Heart left ventricle (tissue), 16 donors: ENCODE measurements at regions not wholly inside any gene's neighbourhood (a gene's known extent, or its start where the extent isn't known, plus 50 kb on each side); places are given as distances from the start of the nearest gene placed in this dataset.

Experiments
- ATAC-seq, 4 donors: fragments of 200-7000 bp; cut with Tn5 transposase; one replicate each; pipeline ENCODE4 v1.9.1; 2020 to 2022; ENCODE audit warnings: moderate library complexity in 4 of 4, mild to moderate bottlenecking in 3 of 4, moderate number of reproducible peaks in 1 of 4
- DNase-seq, 5 donors: peaks; one replicate each; pipeline ENCODE4 v3.0.0-alpha.2; 2020
- H3K27ac ChIP-seq, 12 donors: fragments of 200-600 bp; sonication (generic) in 4 of 12; one replicate each; pipeline versions ENCODE4 v1.5.0 to v1.8.0; 2016 to 2022; ENCODE audit warnings: mild to moderate bottlenecking in 2 of 12
- H3K27me3 ChIP-seq, 9 donors: fragments of 200-600 bp; sonication (generic) in 2 of 9; one replicate each; pipeline versions ENCODE4 v1.5.1 to v1.8.0; 2016 to 2022; ENCODE audit warnings: mild to moderate bottlenecking in 3 of 9
- H3K36me3 ChIP-seq, 9 donors: fragments of 200-600 bp; sonication (generic) in 2 of 9; one replicate each; pipeline versions ENCODE4 v1.5.0 to v1.8.0; 2018 to 2022; ENCODE audit warnings: mild to moderate bottlenecking in 2 of 9
- H3K4me1 ChIP-seq, 12 donors: fragments of 200-600 bp; sonication (generic) in 4 of 12; one replicate each; pipeline versions ENCODE4 v1.5.0 to v1.8.0; 2016 to 2022; ENCODE audit warnings: mild to moderate bottlenecking in 3 of 12
- H3K4me3 ChIP-seq, 12 donors: fragments of 200-600 bp; sonication (generic) in 4 of 12; one replicate each; pipeline versions ENCODE4 v1.5.0 to v1.8.0; 2017 to 2022; ENCODE audit warnings: mild to moderate bottlenecking in 9 of 12, moderate library complexity in 4 of 12
- H3K9me3 ChIP-seq, 12 donors: fragments of 200-600 bp; sonication (generic) in 4 of 12; one replicate each; pipeline versions ENCODE4 v1.5.0 to v1.8.0; 2016 to 2022; ENCODE audit warnings: mild to moderate bottlenecking in 1 of 12
- POLR2A ChIP-seq, 2 donors: fragments of 450-650 bp; IDR thresholded peaks; one replicate each; pipeline ENCODE4 v1.6.1; 2017; ENCODE audit warnings: antibody characterized with exemption in 2 of 2, mild to moderate bottlenecking in 2 of 2, moderate library complexity in 2 of 2
- WGBS, 4 donors: extraction: QIAGEN DNeasy Blood & Tissue Kit in 2 of 4; methylation state at CpG; one replicate each; pipeline versions ENCODE4 v1.1.5 to v1.1.7; 2013 to 2018; 5-methylcytosine and 5-hydroxymethylcytosine counted together
- intact Hi-C, 10 donors: fragments of 100-400 bp; cut with DNase I; formaldehyde crosslinking; loops; one replicate each; pipeline versions ENCODE4 v1.11.1 to v1.14.2; 2022
- TF ChIP-seq, protein P1 (sequence below), 12 donors: fragments of 200-600 bp; sonication (generic) in 4 of 12; IDR thresholded peaks; one replicate each; pipeline versions ENCODE4 v1.5.0 to v1.8.0; 2018 to 2022; ENCODE audit warnings: antibody characterized with exemption in 12 of 12, mild to moderate bottlenecking in 5 of 12
- donor health status: ischemic (EF 13 %, LVEDD 7.1; RV severe dilation, severe dysfunction).
- donor health status: healthy with polysubstance abuse.
- donor health status: DM: no; HTN: yes; CAD: no.
- donor health status: DM: no; HTN: no; CAD: no.
- donor health status: ischemic (EF 25% LVEDD 6.9; RV normal size, moderate dysfunction).
- donor health status: ischemic (EF 25% LVEDD 5.7; RV mildly dilated, moderate dysfunction).
- donor health status: healthy.
- donor health status: DM: yes; HTN: yes; CAD: no.
- donor health status: ischemic (EF 35%, LVEDD 5.7; RV mildly dilated, moderate dysfunction).
- donor health status: nonischemic (EF 11% LVEDD 7.7; RV severe dilation, severe dysfunction).
- donor health status: DM: yes; HTN: yes; CAD: no.
- donor health status: PGD.
- donor health status: ischemic (EF 29% LVEDD 5.4; RV normal size, mild dysfunction).
- donor health status: nonischemic (EF 23%, LVEDD 6.1; RV moderate dilation, normal function).

DNA sequence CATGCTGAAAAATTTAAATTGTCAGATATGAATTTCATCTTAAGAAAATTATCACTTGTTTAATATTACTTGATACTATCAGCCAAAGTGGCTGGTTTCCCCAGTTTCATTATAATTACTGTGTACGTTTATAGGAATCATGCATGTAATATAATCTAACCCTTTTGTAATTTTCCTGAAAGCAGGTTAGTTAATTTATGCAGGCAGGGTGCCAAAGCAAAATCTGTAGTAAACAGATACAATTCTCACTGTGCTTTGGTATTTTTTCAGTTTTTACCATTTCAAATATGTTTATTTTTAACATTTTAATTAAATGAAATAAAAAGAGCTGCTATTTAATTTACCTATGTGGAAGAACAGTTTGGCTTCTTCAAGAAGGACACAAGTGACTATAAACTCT, 1227.5 kb upstream of the MIR17HG start:
- peaks cover 0 to 2% (median 0%) of the 10 kb centered on the region in 12 donors for H3K9me3 ChIP-seq

DNA sequence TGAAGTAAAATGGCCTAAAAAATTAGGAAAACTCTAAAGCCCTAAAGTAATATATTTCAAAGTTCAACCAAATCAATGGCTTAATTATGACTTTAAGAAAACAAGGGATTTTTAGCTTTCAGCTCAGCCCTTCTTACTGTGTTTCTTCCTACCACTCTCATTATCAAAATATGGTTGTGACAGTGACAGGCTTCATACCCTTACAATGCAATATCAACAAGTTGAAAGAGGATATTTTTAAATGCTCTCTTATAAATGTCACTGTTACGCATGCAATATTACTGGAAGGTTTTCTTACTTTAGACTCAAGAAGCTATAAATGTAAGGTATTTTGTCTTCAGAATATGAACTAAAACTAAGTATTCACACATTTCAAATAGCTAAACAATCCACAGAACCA, 1225.7 kb upstream of the MIR17HG start:
- H3K36me3 ChIP-seq, result no peaks in the 10 kb centered on the region
- no peak for DNase-seq
- H3K27ac ChIP-seq, result no peak overlapping the region
- H3K4me1 ChIP-seq, result peaks cover 0 to 4% (median 0%) of the 10 kb centered on the region in 12 donors
- H3K9me3 ChIP-seq, result no peaks in the 10 kb centered on the region
- TF ChIP-seq POLR2A (IDR thresholded peaks at IDR 0.05), result no peak
- TF ChIP-seq, protein P1, sequence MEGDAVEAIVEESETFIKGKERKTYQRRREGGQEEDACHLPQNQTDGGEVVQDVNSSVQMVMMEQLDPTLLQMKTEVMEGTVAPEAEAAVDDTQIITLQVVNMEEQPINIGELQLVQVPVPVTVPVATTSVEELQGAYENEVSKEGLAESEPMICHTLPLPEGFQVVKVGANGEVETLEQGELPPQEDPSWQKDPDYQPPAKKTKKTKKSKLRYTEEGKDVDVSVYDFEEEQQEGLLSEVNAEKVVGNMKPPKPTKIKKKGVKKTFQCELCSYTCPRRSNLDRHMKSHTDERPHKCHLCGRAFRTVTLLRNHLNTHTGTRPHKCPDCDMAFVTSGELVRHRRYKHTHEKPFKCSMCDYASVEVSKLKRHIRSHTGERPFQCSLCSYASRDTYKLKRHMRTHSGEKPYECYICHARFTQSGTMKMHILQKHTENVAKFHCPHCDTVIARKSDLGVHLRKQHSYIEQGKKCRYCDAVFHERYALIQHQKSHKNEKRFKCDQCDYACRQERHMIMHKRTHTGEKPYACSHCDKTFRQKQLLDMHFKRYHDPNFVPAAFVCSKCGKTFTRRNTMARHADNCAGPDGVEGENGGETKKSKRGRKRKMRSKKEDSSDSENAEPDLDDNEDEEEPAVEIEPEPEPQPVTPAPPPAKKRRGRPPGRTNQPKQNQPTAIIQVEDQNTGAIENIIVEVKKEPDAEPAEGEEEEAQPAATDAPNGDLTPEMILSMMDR (IDR thresholded peaks at IDR 0.05), result no peak
- no peaks in the 10 kb centered on the region for H3K27me3 ChIP-seq
- no peak for ATAC-seq
- H3K4me3 ChIP-seq, result no peak overlapping the region
- intact Hi-C loops, result no loop called here
- 44 to 60% (median 53%) methylated on average over 1 of the region's 1 CpG for WGBS, 4 donors

More for the DNA sequence above, 1227.5 kb upstream of the MIR17HG start:
- Histone ChIP-seq H3K4me1 (peaks cover 0 to 4% (median 0%) of the 10 kb centered on the region in 12 donors), H3K4me3 (no peak overlapping the region), H3K27ac (no peak overlapping the region), H3K27me3 (no peaks in the 10 kb centered on the region), H3K36me3 (no peaks in the 10 kb centered on the region)
- DNase-seq, result no peak
- intact Hi-C loops, result no loop called here
- no peak for ATAC-seq
- TF ChIP-seq POLR2A (IDR thresholded peaks at IDR 0.05), result no peak
- 65 to 79% (median 75%) methylated on average over 1 of the region's 1 CpG for WGBS, 4 donors

DNA sequence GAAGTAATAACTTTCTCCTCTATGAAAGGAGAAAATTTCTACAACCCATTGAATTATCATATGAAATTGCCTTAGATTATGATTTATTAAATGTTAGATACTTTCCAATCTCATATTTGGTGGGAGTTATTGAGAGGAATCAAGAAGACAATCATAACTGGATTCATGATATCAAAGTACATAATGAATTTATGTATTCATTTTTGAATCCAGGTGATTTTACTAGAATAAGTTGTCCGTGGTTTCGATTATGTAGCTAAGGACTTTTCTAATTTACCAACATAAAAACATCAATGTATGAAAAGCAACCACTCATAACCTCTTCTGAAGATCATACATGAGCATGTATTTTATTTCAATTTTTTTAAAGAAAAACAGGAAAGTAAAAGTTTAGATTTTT, 1225.0 kb upstream of the MIR17HG start:
- intact Hi-C loops, result no loop called here
- ATAC-seq (no peak), DNase-seq (no peak)
- TF ChIP-seq, protein P1 (IDR thresholded peaks at IDR 0.05), result no peak
- no peak for TF ChIP-seq POLR2A (IDR thresholded peaks at IDR 0.05)
- peaks cover 0 to 4% (median 0%) of the 10 kb centered on the region in 12 donors for H3K4me1 ChIP-seq
- no peak overlapping the region for H3K4me3 ChIP-seq
- H3K27me3 ChIP-seq, result no peaks in the 10 kb centered on the region
- no peaks in the 10 kb centered on the region for H3K9me3 ChIP-seq
- no peaks in the 10 kb centered on the region for H3K36me3 ChIP-seq
- 84 to 92% (median 88%) methylated on average over 2 of the region's 2 CpGs for WGBS, 4 donors
- no peak overlapping the region for H3K27ac ChIP-seq

DNA sequence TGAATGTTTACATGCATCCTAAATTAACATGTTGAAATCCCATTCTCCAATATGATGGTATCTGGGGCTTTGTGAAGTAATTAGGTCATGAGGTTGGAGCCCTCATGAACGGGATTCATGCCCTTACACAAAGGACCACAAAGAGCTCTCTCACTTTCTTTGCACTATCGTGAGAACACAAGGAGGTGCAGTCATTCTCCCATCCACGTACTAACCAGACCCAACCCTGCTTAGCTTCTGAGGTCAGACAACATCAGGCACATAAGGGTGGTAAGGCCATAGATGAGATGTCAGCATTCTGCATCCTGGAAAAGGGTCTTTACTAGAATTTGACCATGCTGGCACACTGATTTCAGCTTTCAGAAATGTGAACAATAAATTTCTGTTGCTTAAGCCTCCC, 1211.9 kb upstream of the MIR17HG start:
- Histone ChIP-seq H3K27me3 (no peaks in the 10 kb centered on the region), H3K27ac (no peak overlapping the region), H3K4me3 (no peak overlapping the region), H3K4me1 (no peaks in the 10 kb centered on the region), H3K9me3 (peaks cover 0 to 6% (median 0%) of the 10 kb centered on the region in 12 donors), H3K36me3 (no peaks in the 10 kb centered on the region)
- no peak for DNase-seq
- WGBS, 4 donors, result 61 to 88% (median 78%) methylated on average over 3 of the region's 3 CpGs
- no peak for TF ChIP-seq POLR2A (IDR thresholded peaks at IDR 0.05)
- TF ChIP-seq, protein P1 (IDR thresholded peaks at IDR 0.05), result no peak
- intact Hi-C loops, result no loop called here
- ATAC-seq, result no peak

DNA sequence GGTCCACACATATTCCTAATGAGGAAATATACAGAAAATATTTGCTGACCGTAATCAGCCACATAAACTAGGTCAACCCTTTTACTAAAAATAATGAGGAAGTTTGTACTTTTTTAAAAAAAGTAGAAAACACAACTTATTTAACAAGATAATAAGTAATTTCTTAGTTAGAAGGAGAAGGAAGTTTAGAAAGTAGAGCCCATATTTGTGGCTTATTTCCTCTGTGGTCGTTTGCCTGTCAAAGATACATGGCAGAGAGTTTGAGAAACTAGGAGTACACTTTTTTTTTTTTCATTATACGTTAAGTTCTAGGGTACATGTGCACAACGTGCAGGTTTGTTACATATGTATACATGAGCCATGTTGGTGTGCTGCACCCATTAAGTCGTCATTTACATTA, 1205.2 kb upstream of the MIR17HG start:
- Histone ChIP-seq H3K27ac (no peak overlapping the region), H3K36me3 (no peaks in the 10 kb centered on the region), H3K9me3 (peaks cover 0 to 6% (median 0%) of the 10 kb centered on the region in 12 donors), H3K4me3 (no peak overlapping the region), H3K4me1 (no peaks in the 10 kb centered on the region), H3K27me3 (no peaks in the 10 kb centered on the region)
- WGBS, 4 donors, result 73 to 84% (median 73%) methylated on average over 5 of the region's 5 CpGs
- intact Hi-C loops, result no loop called here
- ATAC-seq (no peak), DNase-seq (no peak)
- TF ChIP-seq, protein P1 (IDR thresholded peaks at IDR 0.05), result no peak
- no peak for TF ChIP-seq POLR2A (IDR thresholded peaks at IDR 0.05)
